ENCODE measurements at regions not wholly inside any gene's neighbourhood (a gene's known extent, or its start where the extent isn't known, plus 50 kb on each side); places are given as distances from the start of the nearest gene placed in this dataset.

DNA sequence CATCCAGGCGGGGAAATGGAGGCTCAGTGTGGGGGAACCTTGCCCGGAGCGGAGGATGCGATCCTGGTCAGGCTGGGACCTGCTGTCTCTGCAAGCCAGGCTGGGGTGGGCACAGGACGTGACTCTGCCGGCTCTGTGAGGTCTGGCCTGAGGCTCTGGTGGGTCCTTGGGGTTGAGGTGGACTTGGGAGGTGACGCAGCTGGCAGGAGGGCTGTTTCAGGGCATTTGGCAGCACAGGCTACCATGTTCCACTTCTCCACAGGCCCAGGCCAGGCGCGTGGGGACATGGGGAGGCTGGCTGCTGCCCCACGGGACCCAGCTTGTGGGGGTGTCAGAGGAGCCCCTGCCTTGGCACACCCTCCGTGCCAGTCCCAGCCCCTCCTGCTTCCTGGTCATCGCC lies 1199.7 kb downstream of the BRD1 start:
- 84% methylated on average over 5 of the region's 12 CpGs; no CpG with 5 or more reads in 1 of the 2 experiments for WGBS, 2 experiments (ENCODE audit: extremely low coverage in 2 of 2, insufficient read length in 1 of 2)
- in situ Hi-C loops (cut with MboI; ENCODE audit: low sequenced_read_pairs) = no loop called here

More for the DNA sequence above, 1199.7 kb downstream of the BRD1 start:
- no peak overlapping the region for H3K4me3 ChIP-seq (ENCODE audit: insufficient read depth, low read depth, low read length)
- DNase-seq (no peak), ATAC-seq (ENCODE audit: low read depth) (no peak)
- no peaks in the 10 kb centered on the region for H3K9me1 ChIP-seq (ENCODE audit: insufficient read depth, low read length)
- no peak overlapping the region for H4K91ac ChIP-seq (ENCODE audit: insufficient read depth, low read depth, low read length)
- H3K4ac ChIP-seq (ENCODE audit: low read depth, low read length) = no peak overlapping the region
- H3K23ac ChIP-seq (ENCODE audit: low read depth, low read length) = no peak overlapping the region
- BruUV-seq (replicated peaks) = no TSS peak
- no peaks in the 10 kb centered on the region for H4K20me1 ChIP-seq (ENCODE audit: insufficient read depth, low read length)
- intact Hi-C loops (cut with micrococcal nuclease) = no loop called here
- no peak overlapping the region for H2AK5ac ChIP-seq (ENCODE audit: low read depth, low read length)
- no peak overlapping the region for H2BK20ac ChIP-seq (ENCODE audit: low read depth, low read length)
- no peak overlapping the region for H3K56ac ChIP-seq (ENCODE audit: extremely low read depth, insufficient read depth, low read length)
- peaks cover 59% of the 10 kb centered on the region for H3K9me3 ChIP-seq (ENCODE audit: control insufficient read depth, insufficient read depth, low read length)
- no peak overlapping the region for H4K8ac ChIP-seq (ENCODE audit: low read depth in 2 of 2, low read length in 2 of 2)
- CTCF ChIA-PET = no interaction called here
- POLR2A ChIA-PET (ENCODE audit: unreplicated experiment) = no interaction called here
- no peak overlapping the region for H2BK15ac ChIP-seq (ENCODE audit: low read depth, low read length)
- H3K4me1 ChIP-seq (ENCODE audit: control insufficient read depth, insufficient read depth, low read length) = no peaks in the 10 kb centered on the region
- H3K79me1 ChIP-seq (ENCODE audit: low read depth in 1 of 2, low read length in 2 of 2) = no peaks in the 10 kb centered on the region
- H2BK5ac ChIP-seq (ENCODE audit: low read depth, low read length, poor library complexity, severe bottlenecking) = no peak overlapping the region
- TF ChIP-seq NFE2L2 (IDR thresholded peaks at IDR 0.05; ENCODE audit: low read depth, low read length) = no peak
- TF ChIP-seq POLR2A (IDR thresholded peaks at IDR 0.05; ENCODE audit: low read depth, low read length) = no peak
- TF ChIP-seq, protein P1, sequence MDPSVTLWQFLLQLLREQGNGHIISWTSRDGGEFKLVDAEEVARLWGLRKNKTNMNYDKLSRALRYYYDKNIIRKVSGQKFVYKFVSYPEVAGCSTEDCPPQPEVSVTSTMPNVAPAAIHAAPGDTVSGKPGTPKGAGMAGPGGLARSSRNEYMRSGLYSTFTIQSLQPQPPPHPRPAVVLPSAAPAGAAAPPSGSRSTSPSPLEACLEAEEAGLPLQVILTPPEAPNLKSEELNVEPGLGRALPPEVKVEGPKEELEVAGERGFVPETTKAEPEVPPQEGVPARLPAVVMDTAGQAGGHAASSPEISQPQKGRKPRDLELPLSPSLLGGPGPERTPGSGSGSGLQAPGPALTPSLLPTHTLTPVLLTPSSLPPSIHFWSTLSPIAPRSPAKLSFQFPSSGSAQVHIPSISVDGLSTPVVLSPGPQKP (IDR thresholded peaks at IDR 0.05; ENCODE audit: borderline replicate concordance, low read depth, low read length) = no peak
- no peak for TF ChIP-seq MXI1 (IDR thresholded peaks at IDR 0.05; ENCODE audit: borderline replicate concordance, low read depth, low read length)
- TF ChIP-seq, protein P2, sequence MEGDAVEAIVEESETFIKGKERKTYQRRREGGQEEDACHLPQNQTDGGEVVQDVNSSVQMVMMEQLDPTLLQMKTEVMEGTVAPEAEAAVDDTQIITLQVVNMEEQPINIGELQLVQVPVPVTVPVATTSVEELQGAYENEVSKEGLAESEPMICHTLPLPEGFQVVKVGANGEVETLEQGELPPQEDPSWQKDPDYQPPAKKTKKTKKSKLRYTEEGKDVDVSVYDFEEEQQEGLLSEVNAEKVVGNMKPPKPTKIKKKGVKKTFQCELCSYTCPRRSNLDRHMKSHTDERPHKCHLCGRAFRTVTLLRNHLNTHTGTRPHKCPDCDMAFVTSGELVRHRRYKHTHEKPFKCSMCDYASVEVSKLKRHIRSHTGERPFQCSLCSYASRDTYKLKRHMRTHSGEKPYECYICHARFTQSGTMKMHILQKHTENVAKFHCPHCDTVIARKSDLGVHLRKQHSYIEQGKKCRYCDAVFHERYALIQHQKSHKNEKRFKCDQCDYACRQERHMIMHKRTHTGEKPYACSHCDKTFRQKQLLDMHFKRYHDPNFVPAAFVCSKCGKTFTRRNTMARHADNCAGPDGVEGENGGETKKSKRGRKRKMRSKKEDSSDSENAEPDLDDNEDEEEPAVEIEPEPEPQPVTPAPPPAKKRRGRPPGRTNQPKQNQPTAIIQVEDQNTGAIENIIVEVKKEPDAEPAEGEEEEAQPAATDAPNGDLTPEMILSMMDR (conservative IDR thresholded peaks at IDR 0.05; ENCODE audit: low read depth, low read length) = no peak
- TF ChIP-seq RFX5 (IDR thresholded peaks at IDR 0.05; ENCODE audit: low read depth, low read length) = no peak
- no peak for TF ChIP-seq MAZ (IDR thresholded peaks at IDR 0.05; ENCODE audit: borderline replicate concordance, low read depth, low read length)
- TF ChIP-seq RCOR1 (IDR thresholded peaks at IDR 0.05; ENCODE audit: insufficient replicate concordance, low read length) = no peak
- TF ChIP-seq SMC3 (IDR thresholded peaks at IDR 0.05; ENCODE audit: low read depth, low read length) = no peak
- TF ChIP-seq, protein P3, sequence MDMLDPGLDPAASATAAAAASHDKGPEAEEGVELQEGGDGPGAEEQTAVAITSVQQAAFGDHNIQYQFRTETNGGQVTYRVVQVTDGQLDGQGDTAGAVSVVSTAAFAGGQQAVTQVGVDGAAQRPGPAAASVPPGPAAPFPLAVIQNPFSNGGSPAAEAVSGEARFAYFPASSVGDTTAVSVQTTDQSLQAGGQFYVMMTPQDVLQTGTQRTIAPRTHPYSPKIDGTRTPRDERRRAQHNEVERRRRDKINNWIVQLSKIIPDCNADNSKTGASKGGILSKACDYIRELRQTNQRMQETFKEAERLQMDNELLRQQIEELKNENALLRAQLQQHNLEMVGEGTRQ (IDR thresholded peaks at IDR 0.05; ENCODE audit: low read depth, low read length) = no peak
- no peak for TF ChIP-seq BHLHE40 (IDR thresholded peaks at IDR 0.05; ENCODE audit: low read depth, low read length)
- TF ChIP-seq FOS (IDR thresholded peaks at IDR 0.05; ENCODE audit: low read depth, low read length) = no peak
- no peak for TF ChIP-seq CHD1 (IDR thresholded peaks at IDR 0.05; ENCODE audit: low read depth, low read length)
- no peak for TF ChIP-seq RAD21 (IDR thresholded peaks at IDR 0.05; ENCODE audit: low read length)
- no peak for TF ChIP-seq MAFK (IDR thresholded peaks at IDR 0.05; ENCODE audit: low read depth, low read length)
- no peak for TF ChIP-seq CEBPB (IDR thresholded peaks at IDR 0.05; ENCODE audit: low read depth, low read length)
- no peak overlapping the region for H2AFZ ChIP-seq (replicated peaks; ENCODE audit: low read length, poor library complexity)
- no peak overlapping the region for H3K9ac ChIP-seq (ENCODE audit: low read depth, low read length)
- H3K27ac ChIP-seq (ENCODE audit: insufficient read depth, low read length) = no peak overlapping the region
- H2AK9ac ChIP-seq (replicated peaks; ENCODE audit: low read depth, low read length, poor library complexity) = no peak overlapping the region
- no peaks in the 10 kb centered on the region for H3K36me3 ChIP-seq (ENCODE audit: control insufficient read depth, insufficient read depth, low read length)
- H3K4me2 ChIP-seq (ENCODE audit: low read depth, low read length) = no peak overlapping the region
- dilution Hi-C loops (cut with HindIII; ENCODE audit: low sequenced_read_pairs, unreplicated experiment) = no loop called here
- H3K18ac ChIP-seq (ENCODE audit: low read depth, low read length) = no peak overlapping the region
- H3K14ac ChIP-seq (replicated peaks; ENCODE audit: low read depth, low read length) = no peak overlapping the region
- H3K27me3 ChIP-seq (ENCODE audit: control insufficient read depth, insufficient read depth, low read length) = no peaks in the 10 kb centered on the region
- H2BK120ac ChIP-seq (ENCODE audit: low read depth, low read length) = no peak overlapping the region
- H4K5ac ChIP-seq (ENCODE audit: low read depth, low read length) = no peak overlapping the region

Measured in IMR-90 (cell line).